Esophagus squamous epithelium (tissue), 4 donors: ENCODE measurements at regions not wholly inside any gene's neighbourhood (a gene's known extent, or its start where the extent isn't known, plus 50 kb on each side); places are given as distances from the start of the nearest gene placed in this dataset.
"Not testable (repeated sequence)": the region's sequence is repeated elsewhere in the genome, so short reads cannot be mapped to it uniquely, and the experiment has no call there.

ENCODE experiments used
- CTCF ChIP-seq, 6 experiments: fragments of 450-650 bp in 4 of 6; fragments of 200-600 bp in 2 of 6; sonication (generic) in 2 of 6; IDR thresholded peaks; one replicate each; pipeline ENCODE4 v1.5.1; 2016 to 2019; ENCODE audit warnings: antibody characterized with exemption in 6 of 6, mild to moderate bottlenecking in 4 of 6, moderate library complexity in 4 of 6
- POLR2A ChIP-seq, 4 donors: fragments of 450-650 bp; IDR thresholded peaks; one replicate each; pipeline ENCODE4 v1.6.1; 2017; ENCODE audit warnings: antibody characterized with exemption in 4 of 4, mild to moderate bottlenecking in 4 of 4, moderate library complexity in 3 of 4

- not testable (repeated sequence) for TF ChIP-seq CTCF, POLR2A (IDR thresholded peaks at IDR 0.05)
Measured at GRCh38 chr1:65552484-65552883, 132.0 kb downstream of the LEPR start.
